Gastrocnemius medialis (tissue), 4 donors: ENCODE measurements at regions not wholly inside any gene's neighbourhood (a gene's known extent, or its start where the extent isn't known, plus 50 kb on each side); places are given as distances from the start of the nearest gene placed in this dataset.

Source experiments
- CTCF ChIP-seq, 5 experiments: fragments of 450-650 bp in 3 of 5; fragments of 200-600 bp in 2 of 5; sonication (generic) in 2 of 5; IDR thresholded peaks in 4 of 5; conservative IDR thresholded peaks in 1 of 5; 1 replicate in 4 of 5; 2 replicates in 1 of 5; pipeline ENCODE4 v1.5.1; 2016 to 2019; ENCODE audit warnings: antibody characterized with exemption in 5 of 5, mild to moderate bottlenecking in 3 of 5, moderate library complexity in 3 of 5
- POLR2A ChIP-seq, 2 donors: fragments of 450-650 bp; IDR thresholded peaks; one replicate each; pipeline ENCODE4 v1.6.1; 2017; ENCODE audit warnings: antibody characterized with exemption in 2 of 2, mild to moderate bottlenecking in 2 of 2, moderate library complexity in 2 of 2

GRCh38 chr5:5652181-5652580 is 229.7 kb downstream of the ICE1 start:
- TF ChIP-seq CTCF (IDR thresholded peaks at IDR 0.05 in 4 of 5, conservative IDR thresholded peaks at IDR 0.05 in 1 of 5): no peak
- no peak for TF ChIP-seq POLR2A (IDR thresholded peaks at IDR 0.05)
